GM23338 (cell line): ENCODE measurements at regions not wholly inside any gene's neighbourhood (a gene's known extent, or its start where the extent isn't known, plus 50 kb on each side); places are given as distances from the start of the nearest gene placed in this dataset.

ENCODE experiments used
- ATAC-seq: fragments of 200-7000 bp; cut with Tn5 transposase; 3 replicates; pipeline ENCODE4 v1.9.1; 2020
- DNase-seq: peaks from one replicate; pipeline ENCODE4 v3.0.0-alpha.2; 2015; ENCODE audit warnings: low spot score
- H2AFZ ChIP-seq: fragments of 200-600 bp; sonication (generic); 2 replicates; pipeline ENCODE4 v1.8.0; 2016; ENCODE audit warnings: antibody characterized with exemption, mild to moderate bottlenecking, moderate library complexity
- H3F3A ChIP-seq: fragments of 200-600 bp; sonication (generic); replicated peaks from 2 replicates; pipeline ENCODE4 v1.8.0; 2017; ENCODE audit warnings: antibody characterized with exemption, mixed run types, low read depth
- H3K27ac ChIP-seq: fragments of 200-600 bp; sonication (generic); 2 replicates; pipeline ENCODE4 v1.6.1; 2016; ENCODE audit warnings: low read depth
- H3K27me3 ChIP-seq: fragments of 200-600 bp; sonication (generic); 2 replicates; pipeline ENCODE4 v1.8.0; 2016; ENCODE audit warnings: mild to moderate bottlenecking, mixed run types, moderate library complexity; ENCODE audit not compliant: insufficient read depth
- H3K36me3 ChIP-seq: fragments of 200-600 bp; sonication (generic); 2 replicates; pipeline ENCODE4 v1.8.0; 2016; ENCODE audit warnings: mild to moderate bottlenecking; ENCODE audit not compliant: insufficient read depth
- H3K4me1 ChIP-seq: fragments of 200-600 bp; sonication (generic); 2 replicates; pipeline ENCODE4 v1.8.0; 2016; ENCODE audit warnings: mild to moderate bottlenecking, moderate library complexity; ENCODE audit not compliant: insufficient read depth
- H3K4me2 ChIP-seq: fragments of 200-600 bp; sonication (generic); 2 replicates; pipeline ENCODE4 v1.7.1; 2017; ENCODE audit warnings: mixed run types
- H3K4me3 ChIP-seq: fragments of 200-600 bp; sonication (generic); 2 replicates; pipeline ENCODE4 v1.6.1; 2016; ENCODE audit warnings: mixed run types
- H3K79me2 ChIP-seq: fragments of 200-600 bp; sonication (generic); replicated peaks from 2 replicates; pipeline ENCODE4 v1.8.0; 2017; ENCODE audit warnings: mild to moderate bottlenecking; ENCODE audit not compliant: insufficient read depth
- H3K9me2 ChIP-seq: fragments of 200-600 bp; sonication (generic); 2 replicates; pipeline ENCODE4 v1.8.0; 2017; ENCODE audit not compliant: insufficient read depth
- H4K20me1 ChIP-seq: fragments of 200-600 bp; sonication (generic); replicated peaks from 2 replicates; pipeline ENCODE4 v1.8.0; 2017; ENCODE audit warnings: mild to moderate bottlenecking; ENCODE audit not compliant: insufficient read depth
- H3K27ac Mint-ChIP-seq: 2 replicates; pipeline ENCODE4 v1.8.0; 2020; ENCODE audit warnings: inconsistent platforms, mild to moderate bottlenecking, moderate library complexity, mixed read lengths
- H3K27me3 Mint-ChIP-seq: 3 replicates; pipeline ENCODE4 v1.8.0; 2022; ENCODE audit warnings: low read depth, mild to moderate bottlenecking, moderate library complexity, mixed read lengths, inconsistent platforms; ENCODE audit not compliant: insufficient read depth, poor library complexity
- H3K36me3 Mint-ChIP-seq: 3 replicates; pipeline ENCODE4 v1.8.0; 2021; ENCODE audit warnings: low read depth, mild to moderate bottlenecking, inconsistent platforms, moderate library complexity, mixed read lengths
- H3K4me1 Mint-ChIP-seq: 3 replicates; pipeline ENCODE4 v1.8.0; 2020; ENCODE audit warnings: mild to moderate bottlenecking, inconsistent platforms, mixed read lengths
- H3K4me3 Mint-ChIP-seq: 3 replicates; pipeline ENCODE4 v1.8.0; 2021; ENCODE audit warnings: moderate library complexity, mild to moderate bottlenecking, inconsistent platforms, mixed read lengths
- H3K9me3 Mint-ChIP-seq: 3 replicates; pipeline ENCODE4 v1.8.0; 2020; ENCODE audit warnings: moderate library complexity, mild to moderate bottlenecking, inconsistent platforms, mixed read lengths
- CREB1 ChIP-seq: fragments of 250-450 bp; sonication (Bioruptor Pico); IDR thresholded peaks from 2 replicates; pipeline ENCODE4 v1.5.0; 2020; ENCODE audit warnings: low read depth, mild to moderate bottlenecking, moderate library complexity
- EZH2 ChIP-seq: fragments of 200-600 bp; sonication (generic); IDR thresholded peaks from one replicate; pipeline ENCODE4 v1.8.0; 2017; ENCODE audit warnings: antibody characterized with exemption, mild to moderate bottlenecking, low read depth; ENCODE audit not compliant: unreplicated experiment
- JUNB ChIP-seq: IDR thresholded peaks from one replicate; pipeline ENCODE4 v1.6.1; 2016; ENCODE audit warnings: antibody characterized with exemption; ENCODE audit not compliant: unreplicated experiment
- NANOG ChIP-seq: IDR thresholded peaks from 2 replicates; pipeline ENCODE4 v1.6.1; 2016; ENCODE audit warnings: antibody characterized with exemption, borderline replicate concordance
- POLR2AphosphoS5 ChIP-seq: IDR thresholded peaks from 2 replicates; pipeline ENCODE4 v1.6.1; 2016; ENCODE audit warnings: antibody characterized with exemption, low read depth
- STAT1 ChIP-seq: IDR thresholded peaks from one replicate; pipeline ENCODE4 v1.6.1; 2016; ENCODE audit warnings: antibody characterized with exemption; ENCODE audit not compliant: unreplicated experiment
- ZNF114 ChIP-seq: fragments of 250-450 bp; sonication (Bioruptor Pico); IDR thresholded peaks from 2 replicates; pipeline ENCODE4 v1.5.0; 2020; ENCODE audit warnings: mild to moderate bottlenecking, moderate library complexity
- ZNF331 ChIP-seq: fragments of 250-450 bp; sonication (Bioruptor Pico); IDR thresholded peaks from 2 replicates; pipeline ENCODE4 v1.5.0; 2020; ENCODE audit warnings: low read depth, mild to moderate bottlenecking, moderate library complexity
- ZNF462 ChIP-seq: fragments of 250-450 bp; sonication (Bioruptor Pico); IDR thresholded peaks from 2 replicates; pipeline ENCODE4 v1.5.0; 2020; ENCODE audit warnings: mild to moderate bottlenecking, moderate library complexity
- TF ChIP-seq, protein P1 (sequence below): IDR thresholded peaks from one replicate; pipeline ENCODE4 v1.6.1; 2018; ENCODE audit warnings: antibody characterized with exemption; ENCODE audit not compliant: unreplicated experiment

- no peaks in the 10 kb centered on the region for H3K36me3 ChIP-seq
- no peak overlapping the region for H3K27ac ChIP-seq
- H3K4me3 ChIP-seq = no peak overlapping the region
- H3K9me2 ChIP-seq = no peaks in the 10 kb centered on the region
- Mint-ChIP-seq H3K27ac (no peak overlapping the region), H3K4me3 (no peak overlapping the region), H3K27me3 (peaks cover 18% of the 10 kb centered on the region), H3K9me3 (no peaks in the 10 kb centered on the region; the same call in 2 of the 3 replicates), H3K4me1 (peaks cover 9% of the 10 kb centered on the region; the same call in 1 of the 3 replicates), H3K36me3 (no peaks in the 10 kb centered on the region)
- TF ChIP-seq EZH2 (no peak), JUNB (no peak)
- ATAC-seq (no peak), DNase-seq (no peak)
- H3F3A ChIP-seq = no peaks in the 10 kb centered on the region
- no peaks in the 10 kb centered on the region for H4K20me1 ChIP-seq
- H3K79me2 ChIP-seq = no peaks in the 10 kb centered on the region
- no peak overlapping the region for H3K4me2 ChIP-seq
- H3K4me1 ChIP-seq = no peaks in the 10 kb centered on the region
- no peak overlapping the region for H2AFZ ChIP-seq
- no peaks in the 10 kb centered on the region for H3K27me3 ChIP-seq
These were observed 109.9 kb upstream of the LRPAP1 start for GRCh38 chr4:3642056-3642630.

DNA sequence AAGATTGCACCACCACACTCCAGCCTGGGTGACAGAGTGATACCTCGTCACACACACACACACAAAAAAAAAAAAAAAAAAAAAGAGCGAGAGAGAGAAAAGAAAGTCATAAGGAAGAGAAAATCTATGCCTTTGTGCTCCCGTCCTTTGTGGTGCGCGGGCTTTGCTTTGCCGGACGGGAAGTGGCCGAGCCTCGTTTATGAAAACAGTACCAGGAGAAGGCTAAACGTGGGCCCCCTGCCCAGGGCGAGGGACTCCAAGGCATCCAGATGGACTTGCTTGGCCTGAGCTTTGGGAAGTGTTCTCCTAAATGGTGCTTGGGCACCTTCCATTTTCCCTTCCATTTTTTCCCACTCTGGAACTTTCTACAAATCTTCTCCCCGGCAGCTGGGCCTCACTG is 109.3 kb upstream of the LRPAP1 start:
- ATAC-seq = no peak

More for the DNA sequence above, 109.3 kb upstream of the LRPAP1 start:
- no peaks in the 10 kb centered on the region for H3K27me3 ChIP-seq
- H3K9me3 Mint-ChIP-seq = peaks cover 4% of the 10 kb centered on the region; the same call in 2 of the 3 replicates
- no peak overlapping the region for H3K4me3 Mint-ChIP-seq
- peaks cover 18% of the 10 kb centered on the region for H3K27me3 Mint-ChIP-seq
- no peak for TF ChIP-seq ZNF331 (CRISPR knock-in tag)
- TF ChIP-seq, protein P1, sequence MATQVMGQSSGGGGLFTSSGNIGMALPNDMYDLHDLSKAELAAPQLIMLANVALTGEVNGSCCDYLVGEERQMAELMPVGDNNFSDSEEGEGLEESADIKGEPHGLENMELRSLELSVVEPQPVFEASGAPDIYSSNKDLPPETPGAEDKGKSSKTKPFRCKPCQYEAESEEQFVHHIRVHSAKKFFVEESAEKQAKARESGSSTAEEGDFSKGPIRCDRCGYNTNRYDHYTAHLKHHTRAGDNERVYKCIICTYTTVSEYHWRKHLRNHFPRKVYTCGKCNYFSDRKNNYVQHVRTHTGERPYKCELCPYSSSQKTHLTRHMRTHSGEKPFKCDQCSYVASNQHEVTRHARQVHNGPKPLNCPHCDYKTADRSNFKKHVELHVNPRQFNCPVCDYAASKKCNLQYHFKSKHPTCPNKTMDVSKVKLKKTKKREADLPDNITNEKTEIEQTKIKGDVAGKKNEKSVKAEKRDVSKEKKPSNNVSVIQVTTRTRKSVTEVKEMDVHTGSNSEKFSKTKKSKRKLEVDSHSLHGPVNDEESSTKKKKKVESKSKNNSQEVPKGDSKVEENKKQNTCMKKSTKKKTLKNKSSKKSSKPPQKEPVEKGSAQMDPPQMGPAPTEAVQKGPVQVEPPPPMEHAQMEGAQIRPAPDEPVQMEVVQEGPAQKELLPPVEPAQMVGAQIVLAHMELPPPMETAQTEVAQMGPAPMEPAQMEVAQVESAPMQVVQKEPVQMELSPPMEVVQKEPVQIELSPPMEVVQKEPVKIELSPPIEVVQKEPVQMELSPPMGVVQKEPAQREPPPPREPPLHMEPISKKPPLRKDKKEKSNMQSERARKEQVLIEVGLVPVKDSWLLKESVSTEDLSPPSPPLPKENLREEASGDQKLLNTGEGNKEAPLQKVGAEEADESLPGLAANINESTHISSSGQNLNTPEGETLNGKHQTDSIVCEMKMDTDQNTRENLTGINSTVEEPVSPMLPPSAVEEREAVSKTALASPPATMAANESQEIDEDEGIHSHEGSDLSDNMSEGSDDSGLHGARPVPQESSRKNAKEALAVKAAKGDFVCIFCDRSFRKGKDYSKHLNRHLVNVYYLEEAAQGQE = no peak
- TF ChIP-seq POLR2AphosphoS5 = no peak
- no peak for TF ChIP-seq CREB1 (CRISPR knock-in tag)
- TF ChIP-seq STAT1 = no peak
- no peak for TF ChIP-seq ZNF462 (CRISPR knock-in tag)
- no peak for TF ChIP-seq EZH2
- no peak for TF ChIP-seq NANOG
- no peak for TF ChIP-seq ZNF114
- H3K4me1 ChIP-seq = no peaks in the 10 kb centered on the region
- no peaks in the 10 kb centered on the region for H3K79me2 ChIP-seq
- H4K20me1 ChIP-seq = no peaks in the 10 kb centered on the region
- no peak for DNase-seq
- H2AFZ ChIP-seq = no peak overlapping the region
- no peak overlapping the region for H3K27ac Mint-ChIP-seq
- no peaks in the 10 kb centered on the region for H3F3A ChIP-seq
- no peak overlapping the region for H3K4me3 ChIP-seq
- H3K36me3 Mint-ChIP-seq = no peaks in the 10 kb centered on the region
- H3K27ac ChIP-seq = no peak overlapping the region
- H3K4me1 Mint-ChIP-seq = peaks cover 3% of the 10 kb centered on the region; the same call in 1 of the 3 replicates
- no peaks in the 10 kb centered on the region for H3K36me3 ChIP-seq
- H3K4me2 ChIP-seq = no peak overlapping the region
- no peaks in the 10 kb centered on the region for H3K9me2 ChIP-seq
